ENCODE measurements at regions not wholly inside any gene's neighbourhood (a gene's known extent, or its start where the extent isn't known, plus 50 kb on each side); places are given as distances from the start of the nearest gene placed in this dataset.

GRCh38 chr2:120919771-120920453, 184.2 kb downstream of the GLI2 start:
- peaks cover 14% of the 10 kb centered on the region for H3K36me3 ChIP-seq (ENCODE audit: insufficient read depth, low read length)
- peak overlapping the region; percentile 90 for H3K27ac ChIP-seq (ENCODE audit: low read depth, low read length)
- no peak overlapping the region for H3K4me2 ChIP-seq (ENCODE audit: insufficient read depth, low read length)
- peak overlapping the region; percentile 78 for H2AFZ ChIP-seq (ENCODE audit: low read length)
- H3K4me1 ChIP-seq (ENCODE audit: insufficient read depth, low read length): peaks cover 28% of the 10 kb centered on the region
- TF ChIP-seq CTCF (IDR thresholded peaks at IDR 0.05; ENCODE audit: extremely low read depth, low read depth, low read length): no peak
- DNase-seq (ENCODE audit: insufficient read length, low spot score, missing footprints): peak; percentile 95
- peaks cover 3% of the 10 kb centered on the region for H4K20me1 ChIP-seq (ENCODE audit: insufficient read depth, low read length)
- H3K4me3 ChIP-seq (ENCODE audit: insufficient read depth, low read length): no peak overlapping the region
- H3K9me3 ChIP-seq (ENCODE audit: low read depth, low read length): no peaks in the 10 kb centered on the region
- H3K79me2 ChIP-seq (ENCODE audit: insufficient read depth, low read length): peaks cover 74% of the 10 kb centered on the region
- H3K27me3 ChIP-seq (ENCODE audit: insufficient read depth, low read length): no peaks in the 10 kb centered on the region

- peak overlapping the region; percentile 90 for H3K27ac ChIP-seq (ENCODE audit: low read depth, low read length)
- H3K27me3 ChIP-seq (ENCODE audit: insufficient read depth, low read length): no peaks in the 10 kb centered on the region
- no peak for DNase-seq (ENCODE audit: insufficient read length, low spot score, missing footprints)
- H2AFZ ChIP-seq (ENCODE audit: low read length): peak overlapping the region; percentile 78
- no peak overlapping the region for H3K4me2 ChIP-seq (ENCODE audit: insufficient read depth, low read length)
- peaks cover 21% of the 10 kb centered on the region for H3K4me1 ChIP-seq (ENCODE audit: insufficient read depth, low read length)
- H3K79me2 ChIP-seq (ENCODE audit: insufficient read depth, low read length): peaks cover 80% of the 10 kb centered on the region
- H4K20me1 ChIP-seq (ENCODE audit: insufficient read depth, low read length): peaks cover 3% of the 10 kb centered on the region
- H3K9me3 ChIP-seq (ENCODE audit: low read depth, low read length): no peaks in the 10 kb centered on the region
- TF ChIP-seq CTCF (IDR thresholded peaks at IDR 0.05; ENCODE audit: extremely low read depth, low read depth, low read length): no peak
- H3K4me3 ChIP-seq (ENCODE audit: insufficient read depth, low read length): no peak overlapping the region
- H3K36me3 ChIP-seq (ENCODE audit: insufficient read depth, low read length): peaks cover 14% of the 10 kb centered on the region
Measured at GRCh38 chr2:120920454-120921148, 184.9 kb downstream of the GLI2 start.

- peaks cover 20% of the 10 kb centered on the region for H3K4me1 ChIP-seq (ENCODE audit: insufficient read depth, low read length)
- H3K4me2 ChIP-seq (ENCODE audit: insufficient read depth, low read length): no peak overlapping the region
- H3K9me3 ChIP-seq (ENCODE audit: low read depth, low read length): no peaks in the 10 kb centered on the region
- H3K79me2 ChIP-seq (ENCODE audit: insufficient read depth, low read length): peaks cover 72% of the 10 kb centered on the region
- H3K36me3 ChIP-seq (ENCODE audit: insufficient read depth, low read length): peaks cover 14% of the 10 kb centered on the region
- peak; percentile 56 for DNase-seq (ENCODE audit: insufficient read length, low spot score, missing footprints)
- H4K20me1 ChIP-seq (ENCODE audit: insufficient read depth, low read length): peaks cover 3% of the 10 kb centered on the region
- H3K4me3 ChIP-seq (ENCODE audit: insufficient read depth, low read length): no peak overlapping the region
- H2AFZ ChIP-seq (ENCODE audit: low read length): no peak overlapping the region
- no peaks in the 10 kb centered on the region for H3K27me3 ChIP-seq (ENCODE audit: insufficient read depth, low read length)
- H3K27ac ChIP-seq (ENCODE audit: low read depth, low read length): peak overlapping the region; percentile 90
- no peak for TF ChIP-seq CTCF (IDR thresholded peaks at IDR 0.05; ENCODE audit: extremely low read depth, low read depth, low read length)
Measured at GRCh38 chr2:120921457-120921856, 185.8 kb downstream of the GLI2 start.

- H3K36me3 ChIP-seq (ENCODE audit: insufficient read depth, low read length): peaks cover 14% of the 10 kb centered on the region
- TF ChIP-seq CTCF (IDR thresholded peaks at IDR 0.05; ENCODE audit: extremely low read depth, low read depth, low read length): no peak
Measured at GRCh38 chr2:120922571-120923332, 187.1 kb downstream of the GLI2 start.

More at GRCh38 chr2:120922571-120923332, 187.1 kb downstream of the GLI2 start:
- Histone ChIP-seq H2AFZ (ENCODE audit: low read length) (no peak overlapping the region), H3K4me3 (ENCODE audit: insufficient read depth, low read length) (no peak overlapping the region), H3K27me3 (ENCODE audit: insufficient read depth, low read length) (no peaks in the 10 kb centered on the region), H3K4me2 (ENCODE audit: insufficient read depth, low read length) (no peak overlapping the region), H3K4me1 (ENCODE audit: insufficient read depth, low read length) (peaks cover 21% of the 10 kb centered on the region), H3K9me3 (ENCODE audit: low read depth, low read length) (no peaks in the 10 kb centered on the region), H4K20me1 (ENCODE audit: insufficient read depth, low read length) (peaks cover 3% of the 10 kb centered on the region), H3K27ac (ENCODE audit: low read depth, low read length) (no peak overlapping the region), H3K79me2 (ENCODE audit: insufficient read depth, low read length) (peaks cover 64% of the 10 kb centered on the region)
- peak; percentile 69 for DNase-seq (ENCODE audit: insufficient read length, low spot score, missing footprints)

Data from osteoblast (primary cell).